ENCODE measurements at regions not wholly inside any gene's neighbourhood (a gene's known extent, or its start where the extent isn't known, plus 50 kb on each side); places are given as distances from the start of the nearest gene placed in this dataset.

DNA sequence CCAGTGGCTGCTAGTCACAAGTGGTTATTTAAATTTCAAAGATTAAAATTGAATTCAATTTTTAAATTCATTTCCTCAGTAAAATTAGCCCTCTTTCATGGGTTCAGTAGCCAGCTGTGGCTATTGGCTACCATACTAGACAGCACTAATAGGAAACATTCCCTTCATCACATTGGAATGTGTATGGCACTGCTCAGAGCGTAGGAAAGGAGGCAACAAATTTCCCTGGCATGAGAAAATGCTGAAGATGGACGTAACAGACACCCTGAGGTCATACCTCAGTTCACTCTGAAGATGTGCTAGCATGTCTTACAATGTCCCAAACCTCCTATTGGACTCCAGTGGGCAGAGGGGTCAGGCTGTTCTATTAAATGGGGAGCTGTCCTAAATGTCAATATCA is 96.4 kb downstream of the C1QL2 start:
- H3K4me2 ChIP-seq (ENCODE audit: low read depth, low read length, poor library complexity, severe bottlenecking), result no peak overlapping the region
- no peaks in the 10 kb centered on the region for H3K27me3 ChIP-seq (ENCODE audit: low read length)
- H3K9ac ChIP-seq (ENCODE audit: low read length), result no peak overlapping the region
- H3K4me3 ChIP-seq (ENCODE audit: low read length), result no peak overlapping the region
- no peaks in the 10 kb centered on the region for H4K20me1 ChIP-seq (ENCODE audit: insufficient read depth, low read depth, low read length)
- H3K27ac ChIP-seq (ENCODE audit: low read length), result no peak overlapping the region
- H3K79me2 ChIP-seq (ENCODE audit: low read length), result no peaks in the 10 kb centered on the region
- no peak for DNase-seq
- no peaks in the 10 kb centered on the region for H3K9me3 ChIP-seq (ENCODE audit: low read length)
- no peaks in the 10 kb centered on the region for H3K36me3 ChIP-seq (ENCODE audit: insufficient read depth, low read length)
- no peaks in the 10 kb centered on the region for H3K9me2 ChIP-seq (replicated peaks; ENCODE audit: insufficient read depth, low read length)
- H3K4me1 ChIP-seq (ENCODE audit: low read length), result no peaks in the 10 kb centered on the region
- H2AFZ ChIP-seq (ENCODE audit: low read length), result no peak overlapping the region

DNA sequence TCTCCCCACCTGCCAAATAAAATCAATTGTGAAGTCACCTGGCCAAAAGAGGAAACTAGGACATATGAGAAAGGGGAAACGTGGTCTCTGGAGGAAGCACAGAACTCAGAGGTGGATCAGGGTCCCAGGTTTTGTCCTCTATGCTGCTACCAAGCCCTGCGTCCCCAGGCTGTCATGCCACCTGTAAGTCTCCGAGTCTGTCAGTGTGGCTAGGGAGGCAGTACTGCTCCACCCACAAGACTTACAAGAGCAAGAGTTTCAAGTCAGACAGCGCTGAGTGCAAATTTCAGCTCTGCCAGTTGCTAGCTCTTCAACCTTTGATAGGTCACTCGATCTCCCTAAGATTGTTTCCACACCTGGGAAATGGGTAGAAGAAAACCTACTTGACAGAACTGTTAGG is 98.6 kb downstream of the C1QL2 start:
- no peak for DNase-seq
- Histone ChIP-seq H3K79me2 (ENCODE audit: low read length) (no peaks in the 10 kb centered on the region), H3K9me2 (replicated peaks; ENCODE audit: insufficient read depth, low read length) (no peaks in the 10 kb centered on the region), H3K27me3 (ENCODE audit: low read length) (no peaks in the 10 kb centered on the region), H3K9me3 (ENCODE audit: low read length) (no peaks in the 10 kb centered on the region), H3K4me3 (ENCODE audit: low read length) (no peak overlapping the region), H3K36me3 (ENCODE audit: insufficient read depth, low read length) (no peaks in the 10 kb centered on the region), H2AFZ (ENCODE audit: low read length) (no peak overlapping the region), H3K4me2 (ENCODE audit: low read depth, low read length, poor library complexity, severe bottlenecking) (no peak overlapping the region), H3K27ac (ENCODE audit: low read length) (no peak overlapping the region), H3K4me1 (ENCODE audit: low read length) (no peaks in the 10 kb centered on the region), H3K9ac (ENCODE audit: low read length) (no peak overlapping the region), H4K20me1 (ENCODE audit: insufficient read depth, low read depth, low read length) (no peaks in the 10 kb centered on the region)

DNA sequence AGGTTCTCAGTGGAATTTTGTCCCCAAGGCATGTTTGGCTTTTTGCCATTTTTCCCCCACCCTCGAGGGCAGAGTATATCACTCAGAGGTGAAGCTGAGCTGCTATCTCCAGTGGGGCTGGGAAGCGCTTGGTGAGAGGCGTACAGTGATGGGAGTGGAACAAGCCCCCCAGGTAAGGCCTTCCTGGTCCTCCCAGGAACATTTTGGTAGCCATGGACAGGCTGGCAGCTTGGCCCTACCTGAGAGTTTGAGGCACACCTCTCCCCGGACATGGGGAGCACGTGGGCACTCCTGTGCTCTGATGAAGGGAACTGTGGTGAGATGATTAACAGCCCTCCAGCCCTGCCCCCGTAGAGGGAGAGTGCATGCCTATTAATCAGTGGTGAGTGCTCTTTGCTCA is 99.3 kb downstream of the C1QL2 start:
- Histone ChIP-seq H3K79me2 (ENCODE audit: low read length) (no peaks in the 10 kb centered on the region), H4K20me1 (ENCODE audit: insufficient read depth, low read depth, low read length) (no peaks in the 10 kb centered on the region), H3K4me3 (ENCODE audit: low read length) (no peak overlapping the region), H3K27me3 (ENCODE audit: low read length) (no peaks in the 10 kb centered on the region), H3K36me3 (ENCODE audit: insufficient read depth, low read length) (no peaks in the 10 kb centered on the region), H3K4me1 (ENCODE audit: low read length) (no peaks in the 10 kb centered on the region), H3K9ac (ENCODE audit: low read length) (no peak overlapping the region), H3K27ac (ENCODE audit: low read length) (no peak overlapping the region), H3K9me2 (replicated peaks; ENCODE audit: insufficient read depth, low read length) (no peaks in the 10 kb centered on the region), H3K9me3 (ENCODE audit: low read length) (no peaks in the 10 kb centered on the region), H2AFZ (ENCODE audit: low read length) (no peak overlapping the region), H3K4me2 (ENCODE audit: low read depth, low read length, poor library complexity, severe bottlenecking) (no peak overlapping the region)
- no peak for DNase-seq

DNA sequence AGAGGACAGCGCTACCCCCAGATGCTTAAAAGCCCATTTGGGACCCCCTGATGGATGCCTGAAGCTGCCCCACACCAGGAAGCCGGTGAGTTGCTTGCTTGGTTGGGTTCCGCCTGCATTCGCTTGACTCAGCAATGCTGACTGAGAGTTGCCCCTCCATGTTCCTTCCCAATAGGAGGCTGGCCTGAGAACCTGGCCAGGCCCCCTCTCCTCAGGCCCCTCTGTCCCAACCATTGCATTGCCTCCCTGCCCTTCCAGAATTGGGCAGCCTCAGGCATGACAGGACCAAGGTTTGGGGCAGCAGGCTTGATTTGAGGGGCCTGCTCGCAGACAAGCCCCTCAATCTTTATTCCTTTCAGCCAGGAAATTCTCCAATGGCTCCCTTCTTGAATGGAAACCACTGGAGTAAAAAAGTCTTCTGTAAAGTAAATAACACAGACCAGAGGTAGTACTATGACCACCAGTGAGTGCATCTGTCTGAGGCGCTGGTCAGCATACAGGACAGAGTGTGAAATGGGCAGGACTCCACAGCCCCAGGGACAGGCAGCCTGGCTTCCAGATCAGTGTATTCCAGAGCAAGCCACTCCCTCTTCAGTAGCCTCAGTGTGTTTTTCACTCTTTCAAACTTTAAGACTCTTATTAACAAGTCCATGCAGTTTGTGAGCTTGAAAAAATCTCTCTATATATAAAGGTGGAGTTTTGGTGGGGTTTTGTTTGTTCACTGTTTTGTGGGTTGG is 104.7 kb downstream of the C1QL2 start:
- Histone ChIP-seq H3K4me2 (ENCODE audit: low read depth, low read length, poor library complexity, severe bottlenecking) (no peak overlapping the region), H3K9ac (ENCODE audit: low read length) (no peak overlapping the region), H3K79me2 (ENCODE audit: low read length) (no peaks in the 10 kb centered on the region), H3K27ac (ENCODE audit: low read length) (no peak overlapping the region), H2AFZ (ENCODE audit: low read length) (no peak overlapping the region), H3K36me3 (ENCODE audit: insufficient read depth, low read length) (no peaks in the 10 kb centered on the region), H3K4me3 (ENCODE audit: low read length) (no peak overlapping the region), H3K4me1 (ENCODE audit: low read length) (no peaks in the 10 kb centered on the region), H3K9me3 (ENCODE audit: low read length) (no peaks in the 10 kb centered on the region), H4K20me1 (ENCODE audit: insufficient read depth, low read depth, low read length) (no peaks in the 10 kb centered on the region), H3K9me2 (replicated peaks; ENCODE audit: insufficient read depth, low read length) (no peaks in the 10 kb centered on the region), H3K27me3 (ENCODE audit: low read length) (no peaks in the 10 kb centered on the region)
- DNase-seq, result no peak

DNA sequence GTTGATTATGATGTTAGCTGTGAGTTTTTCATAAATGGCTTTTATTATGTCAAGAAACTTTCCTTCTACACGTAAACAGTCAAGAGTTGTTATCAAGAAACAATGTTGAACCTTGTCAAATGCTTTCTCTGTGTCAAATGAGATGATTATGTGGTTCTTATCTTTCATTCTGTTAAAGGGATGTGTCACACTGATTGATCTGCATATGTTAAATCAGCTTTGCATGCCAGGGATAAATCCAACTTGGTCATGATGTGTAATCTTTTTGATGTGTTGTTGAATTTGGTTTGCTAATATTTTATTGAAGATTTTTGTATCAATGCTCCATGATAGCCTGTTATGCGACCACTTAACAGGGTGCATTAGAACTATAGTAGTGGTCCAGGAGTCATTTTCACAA is 107.3 kb downstream of the C1QL2 start:
- Histone ChIP-seq H3K27ac (ENCODE audit: low read length) (no peak overlapping the region), H3K9ac (ENCODE audit: low read length) (no peak overlapping the region), H3K79me2 (ENCODE audit: low read length) (no peaks in the 10 kb centered on the region), H3K4me2 (ENCODE audit: low read depth, low read length, poor library complexity, severe bottlenecking) (no peak overlapping the region), H2AFZ (ENCODE audit: low read length) (no peak overlapping the region), H3K9me3 (ENCODE audit: low read length) (no peaks in the 10 kb centered on the region), H3K4me1 (ENCODE audit: low read length) (no peaks in the 10 kb centered on the region), H3K9me2 (replicated peaks; ENCODE audit: insufficient read depth, low read length) (no peaks in the 10 kb centered on the region), H4K20me1 (ENCODE audit: insufficient read depth, low read depth, low read length) (no peaks in the 10 kb centered on the region), H3K27me3 (ENCODE audit: low read length) (no peaks in the 10 kb centered on the region), H3K4me3 (ENCODE audit: low read length) (no peak overlapping the region), H3K36me3 (ENCODE audit: insufficient read depth, low read length) (no peaks in the 10 kb centered on the region)
- no peak for DNase-seq

DNA sequence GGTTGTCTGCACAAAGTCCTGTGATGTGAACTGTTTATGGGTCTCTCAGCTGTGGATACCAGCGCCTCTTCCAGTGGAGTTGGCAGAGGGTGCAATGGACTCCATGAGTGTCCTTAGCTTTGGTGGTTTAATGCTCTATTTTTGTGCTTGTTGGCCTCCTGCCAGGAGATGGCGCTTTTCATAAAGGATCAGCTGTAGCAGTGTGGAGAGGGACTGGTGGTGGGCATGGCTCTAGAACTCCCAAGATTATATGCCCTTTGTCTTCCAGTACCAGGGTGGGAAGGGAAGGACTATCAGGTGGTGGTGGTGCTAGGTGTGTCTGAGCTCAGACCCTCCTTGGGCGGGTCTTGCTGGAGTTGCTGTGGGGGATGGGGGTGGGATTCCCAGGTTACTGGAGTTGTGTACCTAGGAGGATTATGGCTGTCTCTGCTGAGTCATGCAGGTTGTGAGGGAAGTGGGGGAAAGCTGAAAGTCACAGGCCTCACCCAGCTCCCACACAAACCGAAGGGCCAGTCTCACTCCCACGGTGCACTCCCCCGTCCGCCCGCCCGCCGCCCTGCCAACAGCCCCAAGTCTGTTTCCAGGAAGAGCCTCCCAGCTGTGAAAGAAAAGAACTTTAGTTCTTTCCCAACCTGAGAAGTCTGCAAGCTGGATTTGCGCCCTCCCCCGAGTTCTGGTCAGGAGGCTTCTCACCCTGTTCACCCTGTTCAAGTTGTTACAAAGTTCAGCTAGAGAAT is 108.1 kb downstream of the MARCO start:
- no peak overlapping the region for H2AFZ ChIP-seq (ENCODE audit: low read length)

More for the DNA sequence above, 108.1 kb downstream of the MARCO start:
- H3K4me1 ChIP-seq (ENCODE audit: low read length), result no peaks in the 10 kb centered on the region
- H3K9me2 ChIP-seq (replicated peaks; ENCODE audit: insufficient read depth, low read length), result no peaks in the 10 kb centered on the region
- H3K79me2 ChIP-seq (ENCODE audit: low read length), result no peaks in the 10 kb centered on the region
- H3K4me2 ChIP-seq (ENCODE audit: low read depth, low read length, poor library complexity, severe bottlenecking), result no peak overlapping the region
- H3K36me3 ChIP-seq (ENCODE audit: insufficient read depth, low read length), result no peaks in the 10 kb centered on the region
- no peak overlapping the region for H3K9ac ChIP-seq (ENCODE audit: low read length)
- H3K27me3 ChIP-seq (ENCODE audit: low read length), result no peaks in the 10 kb centered on the region
- H3K4me3 ChIP-seq (ENCODE audit: low read length), result no peak overlapping the region
- no peaks in the 10 kb centered on the region for H4K20me1 ChIP-seq (ENCODE audit: insufficient read depth, low read depth, low read length)
- no peak overlapping the region for H3K27ac ChIP-seq (ENCODE audit: low read length)
- no peaks in the 10 kb centered on the region for H3K9me3 ChIP-seq (ENCODE audit: low read length)
- DNase-seq, result peak; percentile 70

Measured in Karpas-422 (cell line).